ENCODE measurements at regions not wholly inside any gene's neighbourhood (a gene's known extent, or its start where the extent isn't known, plus 50 kb on each side); places are given as distances from the start of the nearest gene placed in this dataset.

DNA sequence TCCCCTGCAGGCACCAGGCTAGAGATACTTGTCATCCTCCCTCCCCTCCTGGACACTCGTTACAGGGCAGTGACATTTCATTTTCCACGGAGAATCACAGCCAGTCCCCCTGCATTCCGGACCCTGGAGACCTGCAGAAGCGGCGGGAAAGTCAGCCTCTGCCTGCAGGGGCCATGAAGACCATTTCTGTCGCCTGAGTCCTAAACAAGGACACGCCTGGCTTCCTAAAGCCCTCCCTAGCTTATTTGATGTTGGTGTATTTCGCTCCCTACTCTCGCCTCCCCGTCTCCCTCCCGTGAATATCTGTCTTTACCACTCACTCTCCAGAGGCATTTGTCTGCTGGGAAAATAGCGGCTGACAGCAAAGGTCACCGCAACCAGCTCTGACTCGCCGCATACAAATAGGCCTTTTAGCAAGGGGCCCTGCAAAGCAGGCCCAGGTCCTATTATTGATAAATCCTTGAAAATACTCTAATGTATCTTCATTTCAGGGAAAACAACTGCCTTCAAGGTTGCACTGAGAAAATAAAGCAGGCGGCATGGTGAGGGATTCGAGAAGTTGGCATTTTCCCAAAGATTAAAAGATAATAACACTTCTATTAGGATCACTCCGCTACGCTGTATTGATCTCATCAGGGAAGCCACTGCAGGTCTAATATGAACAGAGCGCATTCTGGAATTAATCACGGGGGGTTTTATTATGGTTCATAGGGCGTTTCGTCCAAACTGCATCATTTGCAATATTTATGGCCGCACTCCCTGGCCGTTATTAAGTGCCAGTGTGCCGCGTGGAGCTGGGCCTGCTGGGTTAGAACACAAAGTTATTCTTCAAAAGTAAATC is 447.1 kb upstream of the CDH5 start:
- no peaks in the 10 kb centered on the region for H3K36me3 ChIP-seq
- TF ChIP-seq POLR2A (IDR thresholded peaks at IDR 0.05) (no peak), POLR2AphosphoS5 (IDR thresholded peaks at IDR 0.05) (no peak), EP300 (IDR thresholded peaks at IDR 0.05) (no peak)
- TF ChIP-seq, protein P1, sequence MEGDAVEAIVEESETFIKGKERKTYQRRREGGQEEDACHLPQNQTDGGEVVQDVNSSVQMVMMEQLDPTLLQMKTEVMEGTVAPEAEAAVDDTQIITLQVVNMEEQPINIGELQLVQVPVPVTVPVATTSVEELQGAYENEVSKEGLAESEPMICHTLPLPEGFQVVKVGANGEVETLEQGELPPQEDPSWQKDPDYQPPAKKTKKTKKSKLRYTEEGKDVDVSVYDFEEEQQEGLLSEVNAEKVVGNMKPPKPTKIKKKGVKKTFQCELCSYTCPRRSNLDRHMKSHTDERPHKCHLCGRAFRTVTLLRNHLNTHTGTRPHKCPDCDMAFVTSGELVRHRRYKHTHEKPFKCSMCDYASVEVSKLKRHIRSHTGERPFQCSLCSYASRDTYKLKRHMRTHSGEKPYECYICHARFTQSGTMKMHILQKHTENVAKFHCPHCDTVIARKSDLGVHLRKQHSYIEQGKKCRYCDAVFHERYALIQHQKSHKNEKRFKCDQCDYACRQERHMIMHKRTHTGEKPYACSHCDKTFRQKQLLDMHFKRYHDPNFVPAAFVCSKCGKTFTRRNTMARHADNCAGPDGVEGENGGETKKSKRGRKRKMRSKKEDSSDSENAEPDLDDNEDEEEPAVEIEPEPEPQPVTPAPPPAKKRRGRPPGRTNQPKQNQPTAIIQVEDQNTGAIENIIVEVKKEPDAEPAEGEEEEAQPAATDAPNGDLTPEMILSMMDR (IDR thresholded peaks at IDR 0.05) = no peak
- no peak overlapping the region for H3K27ac ChIP-seq
- no peaks in the 10 kb centered on the region for H3K27me3 ChIP-seq
- no peaks in the 10 kb centered on the region for H3K4me1 ChIP-seq
- H3K4me3 ChIP-seq = no peak overlapping the region
- intact Hi-C loops (cut with DNase I) = no loop called here
- WGBS, 2 donors = 76 to 78% methylated on average over 27 of the region's 27 CpGs
- H3K9me3 ChIP-seq = no peaks in the 10 kb centered on the region
- no peak for DNase-seq

DNA sequence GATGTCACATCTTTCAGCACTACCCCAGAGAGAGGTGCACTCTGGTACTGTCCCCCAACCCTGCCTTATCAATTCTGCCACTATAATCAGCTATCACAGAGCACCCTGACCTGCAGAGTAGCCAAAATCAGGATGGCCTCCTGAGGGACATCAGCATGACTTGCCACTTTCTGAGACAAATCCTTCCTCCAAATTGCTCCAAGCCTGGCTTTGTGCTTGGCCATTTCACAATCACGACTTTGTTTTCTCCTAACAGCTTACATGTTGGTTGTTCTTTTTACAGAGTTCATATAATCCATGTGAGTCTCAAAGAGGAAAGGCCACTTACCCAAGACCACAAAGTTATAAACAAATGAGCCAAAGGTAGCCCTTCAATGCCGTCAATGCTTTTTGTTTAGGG is 449.0 kb upstream of the CDH5 start:
- H3K4me3 ChIP-seq = no peak overlapping the region
- no peak for DNase-seq
- WGBS, 2 donors = 64 to 71% methylated on average over 2 of the region's 2 CpGs

DNA sequence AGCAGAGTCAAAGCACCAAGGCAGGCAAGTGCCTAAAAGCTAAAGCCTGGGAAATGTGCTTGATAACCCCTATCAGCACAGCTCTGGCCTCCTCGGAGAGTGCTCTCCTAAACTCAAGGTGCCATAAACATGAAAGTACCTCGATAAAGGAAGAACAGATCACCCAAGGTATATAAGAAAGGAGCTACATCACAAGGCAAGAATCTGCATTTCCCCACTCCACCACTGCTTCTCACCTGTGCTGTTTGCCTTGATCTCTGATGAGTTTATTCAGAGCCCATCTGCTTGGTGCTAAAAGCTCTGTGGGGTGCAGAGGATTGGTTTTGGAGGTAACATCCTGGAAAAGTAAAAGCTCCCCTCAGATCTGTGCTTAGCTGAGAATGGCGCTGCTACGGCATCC is 449.5 kb upstream of the CDH5 start:
- Histone ChIP-seq H3K9me3 (peaks cover 0 to 4% (median 0%) of the 10 kb centered on the region in 4 donors), H3K4me1 (no peaks in the 10 kb centered on the region), H3K27me3 (no peaks in the 10 kb centered on the region), H3K4me3 (no peak overlapping the region), H3K27ac (no peak overlapping the region), H3K36me3 (no peaks in the 10 kb centered on the region)
- TF ChIP-seq EP300 (IDR thresholded peaks at IDR 0.05) = no peak
- TF ChIP-seq, protein P1 (IDR thresholded peaks at IDR 0.05) = no peak
- TF ChIP-seq POLR2AphosphoS5 (IDR thresholded peaks at IDR 0.05) = no peak
- TF ChIP-seq POLR2A (IDR thresholded peaks at IDR 0.05) = no peak
- WGBS, 2 donors = 51 to 56% methylated on average over 4 of the region's 4 CpGs
- intact Hi-C loops (cut with DNase I) = no loop called here
- DNase-seq = no peak

More for the DNA sequence above, 449.0 kb upstream of the CDH5 start:
- peaks cover 0 to under 1% (median 0%) of the 10 kb centered on the region in 4 donors for H3K9me3 ChIP-seq
- no peaks in the 10 kb centered on the region for H3K27me3 ChIP-seq
- intact Hi-C loops (cut with DNase I) = no loop called here
- TF ChIP-seq EP300 (IDR thresholded peaks at IDR 0.05) = no peak
- TF ChIP-seq, protein P1 (IDR thresholded peaks at IDR 0.05) = no peak
- TF ChIP-seq POLR2AphosphoS5 (IDR thresholded peaks at IDR 0.05) = no peak
- no peak for TF ChIP-seq POLR2A (IDR thresholded peaks at IDR 0.05)
- no peak overlapping the region for H3K27ac ChIP-seq
- no peaks in the 10 kb centered on the region for H3K36me3 ChIP-seq
- H3K4me1 ChIP-seq = no peaks in the 10 kb centered on the region

DNA sequence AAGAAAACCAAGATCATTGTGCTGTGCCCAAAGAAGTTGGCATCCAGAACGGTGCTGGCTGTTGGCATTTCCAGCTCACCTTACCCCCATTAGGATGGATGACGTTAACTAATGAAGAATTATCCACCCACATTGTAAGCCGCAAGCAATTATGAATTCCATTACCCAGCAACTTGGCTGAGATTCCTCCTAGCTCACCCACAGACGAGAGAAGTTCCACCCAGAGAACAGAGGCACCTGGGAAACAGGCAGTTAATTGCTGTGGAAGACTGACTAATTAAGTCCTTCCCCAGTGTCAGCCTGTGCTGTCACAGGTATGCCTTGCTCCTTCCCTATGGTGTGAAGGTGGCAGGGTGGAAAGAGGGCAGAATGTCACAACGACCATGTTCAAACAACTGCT is 456.2 kb upstream of the CDH5 start:
- Histone ChIP-seq H3K9me3 (peaks cover 0 to 4% (median 0%) of the 10 kb centered on the region in 4 donors), H3K27ac (no peak overlapping the region), H3K4me3 (no peak overlapping the region), H3K27me3 (no peaks in the 10 kb centered on the region), H3K36me3 (no peaks in the 10 kb centered on the region), H3K4me1 (no peaks in the 10 kb centered on the region)
- DNase-seq = no peak
- intact Hi-C loops (cut with DNase I) = no loop called here
- no peak for TF ChIP-seq POLR2A (IDR thresholded peaks at IDR 0.05)
- TF ChIP-seq, protein P1 (IDR thresholded peaks at IDR 0.05) = no peak
- WGBS, 2 donors = 73 to 77% methylated on average over 5 of the region's 5 CpGs
